SK-N-SH treated with all-trans-retinoic acid at 6 μM for 48 hours (cell line): ENCODE measurements at regions not wholly inside any gene's neighbourhood (a gene's known extent, or its start where the extent isn't known, plus 50 kb on each side); places are given as distances from the start of the nearest gene placed in this dataset.

ENCODE experiments used
- ATAC-seq: fragments of 200-7000 bp; cut with Tn5 transposase; 3 replicates; pipeline ENCODE4 v1.9.1; 2020; ENCODE audit warnings: mild to moderate bottlenecking, moderate library complexity
- ARNTL ChIP-seq: fragments of 450-650 bp; formaldehyde crosslinking; IDR thresholded peaks from 2 replicates; pipeline ENCODE4 v1.5.0; 2020; ENCODE audit warnings: low read depth, mild to moderate bottlenecking, moderate library complexity, borderline replicate concordance
- BACH2 ChIP-seq: fragments of 250-450 bp; sonication (Bioruptor Pico); IDR thresholded peaks from 2 replicates; pipeline ENCODE4 v1.9.0; 2021; ENCODE audit warnings: mild to moderate bottlenecking, borderline replicate concordance
- ESRRG ChIP-seq: fragments of 250-450 bp; sonication (Bioruptor Pico); IDR thresholded peaks from 2 replicates; pipeline ENCODE4 v1.6.1; 2021; ENCODE audit warnings: mild to moderate bottlenecking
- GLIS3 ChIP-seq: fragments of 250-450 bp; sonication (Bioruptor Pico); IDR thresholded peaks from 2 replicates; pipeline ENCODE4 v1.5.0; 2020; ENCODE audit warnings: mild to moderate bottlenecking, moderate library complexity
- ISL1 ChIP-seq: fragments of 250-450 bp; sonication (Bioruptor Pico); IDR thresholded peaks from 2 replicates; pipeline ENCODE4 v2.1.2; 2022; ENCODE audit warnings: mild to moderate bottlenecking, moderate library complexity
- OSR1 ChIP-seq: fragments of 250-450 bp; sonication (Bioruptor Pico); IDR thresholded peaks from 2 replicates; pipeline ENCODE4 v1.8.0; 2022; ENCODE audit warnings: moderate library complexity, mild to moderate bottlenecking, inconsistent platforms
- PPARA ChIP-seq: fragments of 250-450 bp; sonication (Bioruptor Pico); IDR thresholded peaks from 2 replicates; pipeline ENCODE4 v1.5.0; 2020; ENCODE audit warnings: mild to moderate bottlenecking, borderline replicate concordance
- RARB ChIP-seq: fragments of 250-450 bp; sonication (Bioruptor Pico); IDR thresholded peaks from 2 replicates; pipeline ENCODE4 v1.8.0; 2021; ENCODE audit warnings: mild to moderate bottlenecking, moderate library complexity
- SNAI2 ChIP-seq: fragments of 250-450 bp; sonication (Bioruptor Pico); IDR thresholded peaks from 2 replicates; pipeline ENCODE4 v1.5.0; 2020; ENCODE audit warnings: mild to moderate bottlenecking, moderate library complexity
- TCF4 ChIP-seq: fragments of 250-450 bp; sonication (Bioruptor Pico); IDR thresholded peaks from 2 replicates; pipeline ENCODE4 v1.8.0; 2021; ENCODE audit warnings: mild to moderate bottlenecking, moderate library complexity, borderline replicate concordance
- TOX ChIP-seq: fragments of 250-450 bp; sonication (Bioruptor Pico); IDR thresholded peaks from 2 replicates; pipeline ENCODE4 v1.8.0; 2021; ENCODE audit warnings: mild to moderate bottlenecking, moderate library complexity, borderline replicate concordance
- ZC3H10 ChIP-seq: fragments of 250-450 bp; sonication (Bioruptor Pico); IDR thresholded peaks from 2 replicates; pipeline ENCODE4 v1.5.1; 2021; ENCODE audit warnings: mild to moderate bottlenecking, moderate library complexity
- ZFP3 ChIP-seq: fragments of 250-450 bp; sonication (Bioruptor Pico); IDR thresholded peaks from 2 replicates; pipeline ENCODE4 v1.5.0; 2020; ENCODE audit warnings: mild to moderate bottlenecking, moderate library complexity
- ZFP30 ChIP-seq: fragments of 450-650 bp; formaldehyde crosslinking; IDR thresholded peaks from 2 replicates; pipeline ENCODE4 v1.5.0; 2022; ENCODE audit warnings: mild to moderate bottlenecking, moderate library complexity
- ZNF565 ChIP-seq: fragments of 450-650 bp; formaldehyde crosslinking; conservative IDR thresholded peaks from 2 replicates; pipeline ENCODE4 v1.5.0; 2020; ENCODE audit warnings: low read depth, mild to moderate bottlenecking, moderate library complexity
- ZNF8 ChIP-seq: fragments of 450-650 bp; formaldehyde crosslinking; IDR thresholded peaks from 2 replicates; pipeline ENCODE4 v1.5.0; 2020; ENCODE audit warnings: mild to moderate bottlenecking, moderate library complexity
- TF ChIP-seq, protein P1 (sequence below): fragments of 250-450 bp; sonication (Bioruptor Pico); IDR thresholded peaks from 2 replicates; pipeline ENCODE4 v1.5.1; 2021; ENCODE audit warnings: mild to moderate bottlenecking, moderate library complexity
- TF ChIP-seq, protein P2 (sequence below): fragments of 250-450 bp; sonication (Bioruptor Pico); IDR thresholded peaks from 2 replicates; pipeline ENCODE4 v1.5.0; 2020; ENCODE audit warnings: mild to moderate bottlenecking, moderate library complexity
- TF ChIP-seq, protein P3 (sequence below): fragments of 250-450 bp; sonication (Bioruptor Pico); IDR thresholded peaks from 2 replicates; pipeline ENCODE4 v1.8.0; 2020; ENCODE audit warnings: mild to moderate bottlenecking, moderate library complexity, borderline replicate concordance
- TF ChIP-seq, protein P4 (sequence below): fragments of 250-450 bp; sonication (Bioruptor Pico); IDR thresholded peaks from 2 replicates; pipeline ENCODE4 v1.5.1; 2020; ENCODE audit warnings: low read depth, mild to moderate bottlenecking, moderate library complexity
- TF ChIP-seq, protein P5 (sequence below): fragments of 250-450 bp; sonication (Bioruptor Pico); IDR thresholded peaks from 2 replicates; pipeline ENCODE4 v1.8.0; 2021; ENCODE audit warnings: low read depth, mild to moderate bottlenecking, moderate library complexity, borderline replicate concordance

DNA sequence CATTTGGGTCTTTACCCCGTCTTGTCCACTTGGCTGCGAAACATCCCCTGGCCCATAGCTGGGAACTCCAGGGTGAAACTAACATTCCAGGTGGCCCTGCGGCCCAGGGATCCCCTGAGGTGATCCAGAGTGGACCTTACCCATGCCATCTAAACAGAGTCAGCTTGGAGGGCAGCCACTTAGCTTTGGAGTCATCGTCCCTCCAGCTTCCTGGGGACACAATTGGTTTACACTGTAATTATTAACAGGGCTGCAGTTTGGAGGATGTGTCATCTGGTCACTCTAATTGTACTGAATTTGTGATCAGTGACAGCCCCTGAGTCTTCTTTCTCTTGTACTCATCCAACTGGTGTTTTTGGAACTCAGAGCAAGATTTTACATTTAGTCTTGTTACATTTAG lies 149.9 kb downstream of the ENGASE start:
- no peak for ATAC-seq
- TF ChIP-seq, protein P1, sequence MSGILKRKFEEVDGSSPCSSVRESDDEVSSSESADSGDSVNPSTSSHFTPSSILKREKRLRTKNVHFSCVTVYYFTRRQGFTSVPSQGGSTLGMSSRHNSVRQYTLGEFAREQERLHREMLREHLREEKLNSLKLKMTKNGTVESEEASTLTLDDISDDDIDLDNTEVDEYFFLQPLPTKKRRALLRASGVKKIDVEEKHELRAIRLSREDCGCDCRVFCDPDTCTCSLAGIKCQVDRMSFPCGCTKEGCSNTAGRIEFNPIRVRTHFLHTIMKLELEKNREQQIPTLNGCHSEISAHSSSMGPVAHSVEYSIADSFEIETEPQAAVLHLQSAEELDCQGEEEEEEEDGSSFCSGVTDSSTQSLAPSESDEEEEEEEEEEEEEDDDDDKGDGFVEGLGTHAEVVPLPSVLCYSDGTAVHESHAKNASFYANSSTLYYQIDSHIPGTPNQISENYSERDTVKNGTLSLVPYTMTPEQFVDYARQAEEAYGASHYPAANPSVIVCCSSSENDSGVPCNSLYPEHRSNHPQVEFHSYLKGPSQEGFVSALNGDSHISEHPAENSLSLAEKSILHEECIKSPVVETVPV, result no peak
- TF ChIP-seq ESRRG (CRISPR knock-in tag) (no peak), ZFP3 (CRISPR knock-in tag) (no peak), ARNTL (CRISPR knock-in tag) (no peak), TOX (CRISPR knock-in tag) (no peak), ISL1 (no peak), BACH2 (CRISPR knock-in tag) (no peak), TCF4 (CRISPR knock-in tag) (no peak), ZNF8 (no peak), ZC3H10 (CRISPR knock-in tag) (no peak), ZFP30 (no peak), RARB (no peak), PPARA (no peak)
- TF ChIP-seq, protein P2, sequence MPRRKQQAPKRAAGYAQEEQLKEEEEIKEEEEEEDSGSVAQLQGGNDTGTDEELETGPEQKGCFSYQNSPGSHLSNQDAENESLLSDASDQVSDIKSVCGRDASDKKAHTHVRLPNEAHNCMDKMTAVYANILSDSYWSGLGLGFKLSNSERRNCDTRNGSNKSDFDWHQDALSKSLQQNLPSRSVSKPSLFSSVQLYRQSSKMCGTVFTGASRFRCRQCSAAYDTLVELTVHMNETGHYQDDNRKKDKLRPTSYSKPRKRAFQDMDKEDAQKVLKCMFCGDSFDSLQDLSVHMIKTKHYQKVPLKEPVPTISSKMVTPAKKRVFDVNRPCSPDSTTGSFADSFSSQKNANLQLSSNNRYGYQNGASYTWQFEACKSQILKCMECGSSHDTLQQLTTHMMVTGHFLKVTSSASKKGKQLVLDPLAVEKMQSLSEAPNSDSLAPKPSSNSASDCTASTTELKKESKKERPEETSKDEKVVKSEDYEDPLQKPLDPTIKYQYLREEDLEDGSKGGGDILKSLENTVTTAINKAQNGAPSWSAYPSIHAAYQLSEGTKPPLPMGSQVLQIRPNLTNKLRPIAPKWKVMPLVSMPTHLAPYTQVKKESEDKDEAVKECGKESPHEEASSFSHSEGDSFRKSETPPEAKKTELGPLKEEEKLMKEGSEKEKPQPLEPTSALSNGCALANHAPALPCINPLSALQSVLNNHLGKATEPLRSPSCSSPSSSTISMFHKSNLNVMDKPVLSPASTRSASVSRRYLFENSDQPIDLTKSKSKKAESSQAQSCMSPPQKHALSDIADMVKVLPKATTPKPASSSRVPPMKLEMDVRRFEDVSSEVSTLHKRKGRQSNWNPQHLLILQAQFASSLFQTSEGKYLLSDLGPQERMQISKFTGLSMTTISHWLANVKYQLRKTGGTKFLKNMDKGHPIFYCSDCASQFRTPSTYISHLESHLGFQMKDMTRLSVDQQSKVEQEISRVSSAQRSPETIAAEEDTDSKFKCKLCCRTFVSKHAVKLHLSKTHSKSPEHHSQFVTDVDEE (CRISPR knock-in tag), result no peak
- TF ChIP-seq, protein P3, sequence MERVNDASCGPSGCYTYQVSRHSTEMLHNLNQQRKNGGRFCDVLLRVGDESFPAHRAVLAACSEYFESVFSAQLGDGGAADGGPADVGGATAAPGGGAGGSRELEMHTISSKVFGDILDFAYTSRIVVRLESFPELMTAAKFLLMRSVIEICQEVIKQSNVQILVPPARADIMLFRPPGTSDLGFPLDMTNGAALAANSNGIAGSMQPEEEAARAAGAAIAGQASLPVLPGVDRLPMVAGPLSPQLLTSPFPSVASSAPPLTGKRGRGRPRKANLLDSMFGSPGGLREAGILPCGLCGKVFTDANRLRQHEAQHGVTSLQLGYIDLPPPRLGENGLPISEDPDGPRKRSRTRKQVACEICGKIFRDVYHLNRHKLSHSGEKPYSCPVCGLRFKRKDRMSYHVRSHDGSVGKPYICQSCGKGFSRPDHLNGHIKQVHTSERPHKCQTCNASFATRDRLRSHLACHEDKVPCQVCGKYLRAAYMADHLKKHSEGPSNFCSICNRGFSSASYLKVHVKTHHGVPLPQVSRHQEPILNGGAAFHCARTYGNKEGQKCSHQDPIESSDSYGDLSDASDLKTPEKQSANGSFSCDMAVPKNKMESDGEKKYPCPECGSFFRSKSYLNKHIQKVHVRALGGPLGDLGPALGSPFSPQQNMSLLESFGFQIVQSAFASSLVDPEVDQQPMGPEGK (CRISPR knock-in tag), result no peak
- TF ChIP-seq, protein P4, sequence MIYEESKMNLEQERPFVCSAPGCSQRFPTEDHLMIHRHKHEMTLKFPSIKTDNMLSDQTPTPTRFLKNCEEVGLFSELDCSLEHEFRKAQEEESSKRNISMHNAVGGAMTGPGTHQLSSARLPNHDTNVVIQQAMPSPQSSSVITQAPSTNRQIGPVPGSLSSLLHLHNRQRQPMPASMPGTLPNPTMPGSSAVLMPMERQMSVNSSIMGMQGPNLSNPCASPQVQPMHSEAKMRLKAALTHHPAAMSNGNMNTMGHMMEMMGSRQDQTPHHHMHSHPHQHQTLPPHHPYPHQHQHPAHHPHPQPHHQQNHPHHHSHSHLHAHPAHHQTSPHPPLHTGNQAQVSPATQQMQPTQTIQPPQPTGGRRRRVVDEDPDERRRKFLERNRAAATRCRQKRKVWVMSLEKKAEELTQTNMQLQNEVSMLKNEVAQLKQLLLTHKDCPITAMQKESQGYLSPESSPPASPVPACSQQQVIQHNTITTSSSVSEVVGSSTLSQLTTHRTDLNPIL (CRISPR knock-in tag), result no peak

DNA sequence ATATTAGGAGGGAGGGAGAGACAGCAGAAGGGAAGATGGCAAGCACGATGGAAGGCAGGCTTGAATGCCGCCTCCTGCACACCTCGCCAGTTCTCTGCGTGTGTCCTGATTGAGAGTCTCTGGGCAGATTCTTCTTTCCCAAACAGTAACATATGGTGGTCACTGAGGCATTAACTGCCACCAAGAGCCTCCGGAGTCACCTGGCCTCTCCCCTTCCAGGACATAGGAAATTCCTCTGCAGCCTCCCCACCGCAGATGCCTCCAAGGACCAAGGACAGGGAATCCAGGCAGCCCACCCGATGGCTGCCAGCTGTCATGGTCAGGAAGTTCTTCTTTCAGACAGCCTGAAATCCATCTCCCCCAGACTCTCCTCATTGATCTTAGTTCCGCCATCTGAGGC lies 149.3 kb downstream of the ENGASE start:
- no peak for ATAC-seq
- TF ChIP-seq ESRRG (CRISPR knock-in tag) (no peak), ARNTL (CRISPR knock-in tag) (no peak), TCF4 (CRISPR knock-in tag) (no peak), ZNF565 (no peak), TOX (CRISPR knock-in tag) (no peak), PPARA (no peak), ZFP3 (CRISPR knock-in tag) (no peak), SNAI2 (no peak), ISL1 (no peak), ZC3H10 (CRISPR knock-in tag) (no peak), OSR1 (CRISPR knock-in tag) (no peak), GLIS3 (CRISPR knock-in tag) (no peak)
- TF ChIP-seq, protein P1, result no peak
- TF ChIP-seq, protein P2 (CRISPR knock-in tag), result no peak
- TF ChIP-seq, protein P5, sequence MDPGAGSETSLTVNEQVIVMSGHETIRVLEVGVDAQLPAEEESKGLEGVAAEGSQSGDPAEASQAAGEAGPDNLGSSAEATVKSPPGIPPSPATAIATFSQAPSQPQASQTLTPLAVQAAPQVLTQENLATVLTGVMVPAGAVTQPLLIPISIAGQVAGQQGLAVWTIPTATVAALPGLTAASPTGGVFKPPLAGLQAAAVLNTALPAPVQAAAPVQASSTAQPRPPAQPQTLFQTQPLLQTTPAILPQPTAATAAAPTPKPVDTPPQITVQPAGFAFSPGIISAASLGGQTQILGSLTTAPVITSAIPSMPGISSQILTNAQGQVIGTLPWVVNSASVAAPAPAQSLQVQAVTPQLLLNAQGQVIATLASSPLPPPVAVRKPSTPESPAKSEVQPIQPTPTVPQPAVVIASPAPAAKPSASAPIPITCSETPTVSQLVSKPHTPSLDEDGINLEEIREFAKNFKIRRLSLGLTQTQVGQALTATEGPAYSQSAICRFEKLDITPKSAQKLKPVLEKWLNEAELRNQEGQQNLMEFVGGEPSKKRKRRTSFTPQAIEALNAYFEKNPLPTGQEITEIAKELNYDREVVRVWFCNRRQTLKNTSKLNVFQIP (CRISPR knock-in tag), result no peak
